IMR-90 (cell line): ENCODE measurements at regions not wholly inside any gene's neighbourhood (a gene's known extent, or its start where the extent isn't known, plus 50 kb on each side); places are given as distances from the start of the nearest gene placed in this dataset.

Experiments used
- ATAC-seq: fragments of 200-7000 bp; cut with Tn5 transposase; 2 replicates; pipeline ENCODE4 v1.9.1; 2020; ENCODE audit warnings: low read depth, mild to moderate bottlenecking, moderate library complexity
- BruUV-seq: library from RNA; stranded (reverse); fragments of 400-500 nt; replicated peaks from 2 replicates; lab custom pipeline; 2021; lab: Mats Ljungman, UMichigan
- CTCF ChIA-PET: fragments of 300-600 bp; formaldehyde crosslinking; extraction: SDS; loops from one replicate; lab custom pipeline; 2021; ENCODE audit warnings: antibody characterized with exemption; lab: Yijun Ruan, JAX
- POLR2A ChIA-PET: fragments of 300-600 bp; sonication (Branson Sonifier 250); formaldehyde crosslinking; loops from one replicate; lab custom pipeline; 2022; ENCODE audit warnings: antibody characterized with exemption; ENCODE audit not compliant: unreplicated experiment; lab: Charles Lee
- DNase-seq: peaks from one replicate; pipeline ENCODE4 v3.0.0; 2013
- H2AFZ ChIP-seq: replicated peaks from 2 replicates; pipeline ENCODE3; 2013; ENCODE audit warnings: low read length, mild to moderate bottlenecking; ENCODE audit not compliant: poor library complexity
- H2AK5ac ChIP-seq: 2 replicates; pipeline ENCODE4 v1.6.1; 2013; ENCODE audit warnings: low read depth, low read length, inconsistent platforms
- H2AK9ac ChIP-seq: replicated peaks from 2 replicates; pipeline ENCODE3; 2013; ENCODE audit warnings: mild to moderate bottlenecking, low read depth, low read length, moderate library complexity; ENCODE audit not compliant: poor library complexity
- H2BK120ac ChIP-seq: 2 replicates; pipeline ENCODE4 v1.6.1; 2013; ENCODE audit warnings: low read depth, low read length, inconsistent platforms
- H2BK15ac ChIP-seq: 3 replicates; pipeline ENCODE4 v1.6.1; 2013; ENCODE audit warnings: low read depth, low read length, inconsistent platforms
- H2BK20ac ChIP-seq: 2 replicates; pipeline ENCODE4 v1.6.1; 2013; ENCODE audit warnings: low read depth, mild to moderate bottlenecking, inconsistent platforms, low read length, moderate library complexity
- H2BK5ac ChIP-seq: 2 replicates; pipeline ENCODE4 v1.6.1; 2013; ENCODE audit warnings: mild to moderate bottlenecking, low read depth, low read length, inconsistent platforms; ENCODE audit not compliant: poor library complexity, severe bottlenecking
- H3K14ac ChIP-seq: replicated peaks from 2 replicates; pipeline ENCODE4 v1.6.1; 2013; ENCODE audit warnings: low read depth, low read length, inconsistent platforms
- H3K18ac ChIP-seq: 2 replicates; pipeline ENCODE4 v1.6.1; 2013; ENCODE audit warnings: low read depth, low read length, control low read depth
- H3K23ac ChIP-seq: 2 replicates; pipeline ENCODE4 v1.6.1; 2013; ENCODE audit warnings: low read depth, low read length, inconsistent platforms
- H3K27ac ChIP-seq: 2 replicates; pipeline ENCODE4 v1.5.1; 2013; ENCODE audit warnings: mild to moderate bottlenecking, control low read depth, low read length; ENCODE audit not compliant: insufficient read depth
- H3K27me3 ChIP-seq: 2 replicates; pipeline ENCODE4 v1.6.1; 2013; ENCODE audit warnings: low read length; ENCODE audit not compliant: control insufficient read depth, insufficient read depth
- H3K36me3 ChIP-seq: 2 replicates; pipeline ENCODE4 v1.6.1; 2013; ENCODE audit warnings: low read length, mixed read lengths; ENCODE audit not compliant: control insufficient read depth, insufficient read depth
- H3K4ac ChIP-seq: 2 replicates; pipeline ENCODE4 v1.6.1; 2013; ENCODE audit warnings: low read depth, low read length, inconsistent platforms
- H3K4me1 ChIP-seq: 2 replicates; pipeline ENCODE4 v1.6.1; 2013; ENCODE audit warnings: low read length, mixed read lengths; ENCODE audit not compliant: control insufficient read depth, insufficient read depth
- H3K4me2 ChIP-seq: 2 replicates; pipeline ENCODE4 v1.6.1; 2013; ENCODE audit warnings: low read depth, mild to moderate bottlenecking, control low read depth, low read length, moderate library complexity
- H3K4me3 ChIP-seq: 2 replicates; pipeline ENCODE4 v1.5.1; 2013; ENCODE audit warnings: low read depth, mild to moderate bottlenecking, control low read depth, low read length, moderate library complexity; ENCODE audit not compliant: insufficient read depth
- H3K56ac ChIP-seq: 2 replicates; pipeline ENCODE4 v1.6.1; 2013; ENCODE audit warnings: low read length, inconsistent platforms; ENCODE audit not compliant: insufficient read depth; ENCODE audit errors: extremely low read depth
- H3K79me1 ChIP-seq, 2 experiments: 2 replicates each; pipeline ENCODE4 v1.6.1; 2013; ENCODE audit warnings: low read length in 2 of 2, inconsistent platforms in 1 of 2, low read depth in 1 of 2
- H3K9ac ChIP-seq: 2 replicates; pipeline ENCODE4 v1.6.1; 2013; ENCODE audit warnings: low read depth, low read length, control low read depth
- H3K9me1 ChIP-seq: 2 replicates; pipeline ENCODE4 v1.6.1; 2013; ENCODE audit warnings: low read length, inconsistent platforms; ENCODE audit not compliant: insufficient read depth
- H3K9me3 ChIP-seq: 2 replicates; pipeline ENCODE4 v1.6.1; 2013; ENCODE audit warnings: low read length; ENCODE audit not compliant: control insufficient read depth, insufficient read depth
- H4K20me1 ChIP-seq: 2 replicates; pipeline ENCODE4 v1.6.1; 2013; ENCODE audit warnings: low read length, inconsistent platforms; ENCODE audit not compliant: insufficient read depth
- H4K5ac ChIP-seq: 2 replicates; pipeline ENCODE4 v1.6.1; 2013; ENCODE audit warnings: mild to moderate bottlenecking, low read depth, low read length, control low read depth
- H4K8ac ChIP-seq, 2 experiments: 2 replicates each; pipeline ENCODE4 v1.6.1; 2013; ENCODE audit warnings: low read depth in 2 of 2, low read length in 2 of 2, control low read depth in 1 of 2, inconsistent platforms in 1 of 2
- H4K91ac ChIP-seq: 2 replicates; pipeline ENCODE4 v1.6.1; 2013; ENCODE audit warnings: low read depth, low read length, inconsistent platforms; ENCODE audit not compliant: insufficient read depth
- CHD1 ChIP-seq: IDR thresholded peaks from 2 replicates; pipeline ENCODE4 v1.6.1; 2012; ENCODE audit warnings: low read depth, low read length, improper control_type of control experiment
- RCOR1 ChIP-seq: IDR thresholded peaks from 2 replicates; pipeline ENCODE4 v1.6.1; 2012; ENCODE audit warnings: mild to moderate bottlenecking, low read length, improper control_type of control experiment; ENCODE audit not compliant: insufficient replicate concordance
- RFX5 ChIP-seq: IDR thresholded peaks from 2 replicates; pipeline ENCODE4 v1.8.0; 2012; ENCODE audit warnings: low read depth, mild to moderate bottlenecking, low read length, moderate library complexity
- WGBS, 2 experiments: methylation state at CpG; one replicate each; pipeline versions ENCODE4 v1.1.5 to v1.1.7; 2013; ENCODE audit warnings: missing lambda C conversion rate in 2 of 2; ENCODE audit not compliant: insufficient read length in 1 of 2; ENCODE audit errors: extremely low coverage in 2 of 2; 5-methylcytosine and 5-hydroxymethylcytosine counted together
- dilution Hi-C: fragments of 300-500 bp; cut with HindIII; formaldehyde crosslinking; loops from one replicate; pipeline ENCODE4 v1.14.3; 2018; ENCODE audit warnings: low sequenced_read_pairs; ENCODE audit not compliant: unreplicated experiment
- in situ Hi-C: fragments of 300-500 bp; cut with MboI; formaldehyde crosslinking; loops from 3 replicates; pipeline ENCODE4 v1.14.3; 2019; ENCODE audit warnings: low sequenced_read_pairs, inconsistent platforms, mixed read lengths
- intact Hi-C: fragments of 100-400 bp; cut with micrococcal nuclease; formaldehyde crosslinking; loops from 2 replicates; pipeline ENCODE4 v1.10.0; 2022

- DNase-seq (no peak), ATAC-seq (no peak)
- Histone ChIP-seq H3K4me3 (no peak overlapping the region), H3K4ac (no peak overlapping the region), H3K4me1 (no peaks in the 10 kb centered on the region), H4K5ac (no peak overlapping the region), H4K8ac (no peak overlapping the region), H3K9ac (no peak overlapping the region), H2AFZ (no peak overlapping the region), H2AK9ac (no peak overlapping the region), H3K79me1 (no peaks in the 10 kb centered on the region), H2BK20ac (no peak overlapping the region), H2BK5ac (no peak overlapping the region), H4K91ac (no peak overlapping the region), H2BK120ac (no peak overlapping the region), H4K20me1 (no peaks in the 10 kb centered on the region), H3K9me3 (peaks cover 43% of the 10 kb centered on the region), H3K14ac (no peak overlapping the region), H3K18ac (no peak overlapping the region), H3K27ac (no peak overlapping the region), H2AK5ac (no peak overlapping the region), H3K27me3 (no peaks in the 10 kb centered on the region), H2BK15ac (no peak overlapping the region), H3K23ac (no peak overlapping the region), H3K56ac (no peak overlapping the region), H3K4me2 (no peak overlapping the region), H3K36me3 (no peaks in the 10 kb centered on the region), H3K9me1 (no peaks in the 10 kb centered on the region)
- ChIA-PET POLR2A (no interaction called here), CTCF (no interaction called here)
- WGBS, 2 experiments = 27% methylated on average over 4 of the region's 14 CpGs; no CpG with 5 or more reads in 1 of the 2 experiments
- BruUV-seq = no TSS peak
- in situ Hi-C loops (no loop called here), intact Hi-C loops (no loop called here), dilution Hi-C loops (no loop called here)
- no peak for TF ChIP-seq RFX5
- TF ChIP-seq CHD1 = no peak
- no peak for TF ChIP-seq RCOR1
These were observed 188.1 kb downstream of the TMEM18 start for GRCh38 chr2:489084-489483.
